Testis (tissue), 2 donors: ENCODE measurements at regions not wholly inside any gene's neighbourhood (a gene's known extent, or its start where the extent isn't known, plus 50 kb on each side); places are given as distances from the start of the nearest gene placed in this dataset.

Experiments
- DNase-seq: peaks from one replicate; pipeline ENCODE4 v3.0.0-alpha.2; 2019
- H3K27ac ChIP-seq, 2 donors: fragments of 200-600 bp; sonication (generic); one replicate each; pipeline ENCODE4 v1.5.1; 2019
- H3K27me3 ChIP-seq: fragments of 200-600 bp; sonication (generic); one replicate; pipeline ENCODE4 v1.5.1; 2019
- H3K36me3 ChIP-seq: fragments of 200-600 bp; sonication (generic); one replicate; pipeline ENCODE4 v1.5.1; 2017; ENCODE audit warnings: low read depth; ENCODE audit errors: missing control alignments
- H3K4me1 ChIP-seq: fragments of 200-600 bp; sonication (generic); one replicate; pipeline ENCODE4 v1.5.1; 2019
- H3K4me3 ChIP-seq, 2 donors: fragments of 200-600 bp; sonication (generic); one replicate each; pipeline ENCODE4 v1.5.1; 2017 to 2019
- H3K9me3 ChIP-seq: fragments of 200-600 bp; sonication (generic); one replicate; pipeline ENCODE4 v1.5.1; 2017
- POLR2A ChIP-seq: fragments of 450-650 bp; IDR thresholded peaks from one replicate; pipeline ENCODE4 v1.6.1; 2017; ENCODE audit warnings: antibody characterized with exemption, mild to moderate bottlenecking, moderate library complexity
- WGBS, 2 donors: methylation state at CpG; one replicate each; pipeline ENCODE4 v1.1.5; 2018; 5-methylcytosine and 5-hydroxymethylcytosine counted together
- intact Hi-C: fragments of 100-400 bp; cut with DNase I; formaldehyde crosslinking; loops from one replicate; pipeline ENCODE4 v1.15.1; 2023; ENCODE audit warnings: low total_unique reads
- TF ChIP-seq, protein P1 (sequence below), 3 experiments: fragments of 450-650 bp in 2 of 3; fragments of 200-600 bp in 1 of 3; sonication (generic) in 1 of 3; IDR thresholded peaks; one replicate each; pipeline ENCODE4 v1.5.1; 2016 to 2019; ENCODE audit warnings: antibody characterized with exemption in 3 of 3, mild to moderate bottlenecking in 2 of 3, moderate library complexity in 1 of 3

DNA sequence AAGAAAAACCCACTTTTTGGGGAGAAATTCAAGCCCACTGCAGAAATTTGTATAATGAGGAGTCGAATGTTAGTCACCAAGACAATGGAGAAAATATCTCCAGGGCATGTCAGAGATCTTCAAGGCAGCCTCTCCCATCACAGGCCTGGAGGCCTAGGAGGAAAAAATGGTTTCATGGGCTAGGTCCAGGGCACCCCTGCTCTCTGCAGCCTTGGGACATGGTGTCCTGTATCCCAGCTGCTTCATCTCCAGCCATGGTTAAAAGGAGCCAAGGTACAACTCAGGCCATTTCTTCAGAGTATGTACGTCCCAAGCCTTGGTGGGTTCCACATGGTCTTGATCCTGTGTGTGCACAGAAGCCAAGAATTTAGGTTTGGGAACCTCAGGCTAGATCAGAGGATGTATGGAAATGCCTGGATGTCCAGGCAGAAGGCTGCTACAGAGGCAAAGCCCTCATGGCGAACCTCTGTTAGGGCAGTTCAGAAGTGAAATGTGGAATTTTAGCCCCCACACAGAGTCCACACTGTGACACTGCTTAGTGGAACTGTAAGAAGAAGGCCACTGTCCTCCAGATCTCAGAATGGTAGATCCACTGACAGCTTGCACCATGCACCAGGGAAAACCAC, 561.4 kb downstream of the ISL1 start:
- no peaks in the 10 kb centered on the region for H3K4me1 ChIP-seq
- no peak for DNase-seq
- no peak overlapping the region for H3K27ac ChIP-seq
- TF ChIP-seq, protein P1, sequence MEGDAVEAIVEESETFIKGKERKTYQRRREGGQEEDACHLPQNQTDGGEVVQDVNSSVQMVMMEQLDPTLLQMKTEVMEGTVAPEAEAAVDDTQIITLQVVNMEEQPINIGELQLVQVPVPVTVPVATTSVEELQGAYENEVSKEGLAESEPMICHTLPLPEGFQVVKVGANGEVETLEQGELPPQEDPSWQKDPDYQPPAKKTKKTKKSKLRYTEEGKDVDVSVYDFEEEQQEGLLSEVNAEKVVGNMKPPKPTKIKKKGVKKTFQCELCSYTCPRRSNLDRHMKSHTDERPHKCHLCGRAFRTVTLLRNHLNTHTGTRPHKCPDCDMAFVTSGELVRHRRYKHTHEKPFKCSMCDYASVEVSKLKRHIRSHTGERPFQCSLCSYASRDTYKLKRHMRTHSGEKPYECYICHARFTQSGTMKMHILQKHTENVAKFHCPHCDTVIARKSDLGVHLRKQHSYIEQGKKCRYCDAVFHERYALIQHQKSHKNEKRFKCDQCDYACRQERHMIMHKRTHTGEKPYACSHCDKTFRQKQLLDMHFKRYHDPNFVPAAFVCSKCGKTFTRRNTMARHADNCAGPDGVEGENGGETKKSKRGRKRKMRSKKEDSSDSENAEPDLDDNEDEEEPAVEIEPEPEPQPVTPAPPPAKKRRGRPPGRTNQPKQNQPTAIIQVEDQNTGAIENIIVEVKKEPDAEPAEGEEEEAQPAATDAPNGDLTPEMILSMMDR (IDR thresholded peaks at IDR 0.05): no peak
- no peak for TF ChIP-seq POLR2A
- no peaks in the 10 kb centered on the region for H3K27me3 ChIP-seq
- intact Hi-C loops: no loop called here
- no peak overlapping the region for H3K4me3 ChIP-seq
- 65 to 84% methylated on average over 3 of the region's 3 CpGs for WGBS, 2 donors
- no peaks in the 10 kb centered on the region for H3K36me3 ChIP-seq
- no peaks in the 10 kb centered on the region for H3K9me3 ChIP-seq

DNA sequence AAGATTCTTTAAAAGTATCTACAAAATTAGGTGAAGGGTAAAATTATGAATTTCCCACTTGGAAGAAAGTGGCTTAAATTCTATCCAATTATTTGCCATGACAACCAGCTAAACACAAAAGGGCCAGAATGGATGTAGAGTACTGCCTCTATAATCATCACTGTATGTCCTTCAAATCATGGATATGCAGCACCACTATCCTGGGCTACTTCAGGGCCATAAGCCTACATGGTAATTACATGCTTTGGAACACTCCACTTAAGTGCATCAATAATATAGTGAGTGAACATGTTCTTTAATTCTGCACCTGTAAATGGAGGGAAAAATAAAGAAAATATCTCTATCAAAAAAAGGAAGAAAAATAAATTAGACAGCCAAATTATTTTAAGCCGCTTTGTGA, 575.2 kb downstream of the ISL1 start:
- Histone ChIP-seq H3K27me3 (no peaks in the 10 kb centered on the region), H3K4me1 (no peaks in the 10 kb centered on the region), H3K27ac (no peak overlapping the region), H3K4me3 (no peak overlapping the region), H3K36me3 (no peaks in the 10 kb centered on the region), H3K9me3 (no peaks in the 10 kb centered on the region)
- DNase-seq: no peak
- intact Hi-C loops: no loop called here
- TF ChIP-seq POLR2A: no peak
- TF ChIP-seq, protein P1 (IDR thresholded peaks at IDR 0.05): no peak
- 93 to 96% methylated on average over 1 of the region's 1 CpG for WGBS, 2 donors

DNA sequence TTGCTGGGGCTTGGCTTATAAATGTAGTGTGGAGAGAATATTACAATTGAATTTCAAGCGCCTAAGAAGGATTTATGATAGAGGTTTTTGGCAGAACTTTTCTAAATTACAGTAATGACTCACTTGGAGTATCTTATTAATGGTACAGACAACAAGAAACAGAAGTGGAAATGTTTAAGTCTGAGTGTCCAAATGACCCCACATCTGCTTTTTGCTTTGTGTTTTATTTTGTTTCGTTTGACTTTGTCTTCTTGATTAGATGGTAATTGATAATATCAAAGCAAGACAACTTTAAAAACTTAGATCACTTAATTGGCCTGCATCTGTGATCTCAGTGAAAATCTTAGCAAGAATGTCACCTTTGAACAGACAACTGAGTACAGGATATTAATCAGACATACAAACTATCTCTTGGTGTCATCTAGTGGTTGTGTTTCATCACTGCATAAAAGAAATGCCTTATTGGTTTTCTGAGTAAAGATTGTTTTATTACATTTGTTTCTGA, 577.4 kb downstream of the ISL1 start:
- H3K27me3 ChIP-seq: no peaks in the 10 kb centered on the region
- intact Hi-C loops: no loop called here
- H3K4me1 ChIP-seq: no peaks in the 10 kb centered on the region
- WGBS, 2 donors: 51 to 53% methylated on average over 2 of the region's 2 CpGs
- no peak for TF ChIP-seq POLR2A
- TF ChIP-seq, protein P1 (IDR thresholded peaks at IDR 0.05): no peak
- no peaks in the 10 kb centered on the region for H3K36me3 ChIP-seq
- no peak overlapping the region for H3K27ac ChIP-seq
- H3K9me3 ChIP-seq: no peaks in the 10 kb centered on the region
- H3K4me3 ChIP-seq: no peak overlapping the region
- no peak for DNase-seq

DNA sequence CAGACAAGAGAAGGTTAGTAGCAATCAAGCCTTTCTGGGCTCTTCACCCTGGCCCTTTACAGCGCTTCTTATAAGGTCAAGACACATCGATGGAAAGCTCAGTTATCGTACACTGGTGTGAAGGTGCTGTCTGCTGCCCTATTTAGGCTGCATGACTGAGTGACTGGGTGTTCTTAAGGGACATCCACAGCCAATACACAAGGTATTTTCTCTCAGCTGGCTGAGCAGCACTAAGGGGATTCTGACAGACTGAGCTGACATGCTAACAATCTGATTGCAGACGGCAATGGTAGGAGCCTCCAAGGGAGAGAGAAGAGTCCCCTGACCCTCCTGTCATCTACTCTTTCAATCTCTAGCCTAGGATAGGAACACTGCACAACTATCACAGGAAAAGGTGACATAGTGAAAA, 577.9 kb downstream of the ISL1 start:
- Histone ChIP-seq H3K9me3 (no peaks in the 10 kb centered on the region), H3K27ac (no peak overlapping the region), H3K27me3 (no peaks in the 10 kb centered on the region), H3K4me1 (no peaks in the 10 kb centered on the region), H3K36me3 (no peaks in the 10 kb centered on the region), H3K4me3 (no peak overlapping the region)
- intact Hi-C loops: no loop called here
- TF ChIP-seq, protein P1 (IDR thresholded peaks at IDR 0.05): no peak
- TF ChIP-seq POLR2A: no peak
- 65 to 73% methylated on average over 4 of the region's 4 CpGs for WGBS, 2 donors
- DNase-seq: no peak

DNA sequence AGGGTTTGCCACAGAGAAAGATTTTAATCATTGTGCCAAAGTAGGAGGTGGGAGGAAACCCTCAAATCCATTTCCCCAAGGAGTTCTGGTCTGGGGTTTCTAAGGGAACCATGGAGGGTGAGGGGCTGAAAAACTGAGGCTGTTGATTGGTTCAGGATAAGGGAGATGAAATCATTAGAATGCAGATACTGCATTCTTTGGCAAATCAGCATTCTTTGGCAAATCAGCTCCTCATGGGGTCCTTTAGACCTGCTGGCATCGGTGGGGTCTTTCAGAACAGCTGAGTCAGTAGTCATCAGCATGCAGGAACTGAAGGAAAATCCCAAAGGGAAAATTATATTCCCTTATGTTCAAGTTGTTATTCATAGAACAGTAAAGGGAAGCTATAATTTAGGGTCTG, 585.5 kb downstream of the ISL1 start:
- H3K9me3 ChIP-seq: no peaks in the 10 kb centered on the region
- no peaks in the 10 kb centered on the region for H3K4me1 ChIP-seq
- H3K4me3 ChIP-seq: no peak overlapping the region
- H3K36me3 ChIP-seq: no peaks in the 10 kb centered on the region
- WGBS, 2 donors: 47 to 50% methylated on average over 1 of the region's 1 CpG
- intact Hi-C loops: no loop called here
- no peak overlapping the region for H3K27ac ChIP-seq
- H3K27me3 ChIP-seq: no peaks in the 10 kb centered on the region
- no peak for TF ChIP-seq POLR2A
- TF ChIP-seq, protein P1 (IDR thresholded peaks at IDR 0.05): no peak
- no peak for DNase-seq
